Prostate gland (tissue), 2 donors: ENCODE measurements at regions not wholly inside any gene's neighbourhood (a gene's known extent, or its start where the extent isn't known, plus 50 kb on each side); places are given as distances from the start of the nearest gene placed in this dataset.

Experiments used
- DNase-seq: peaks from one replicate; pipeline ENCODE4 v3.0.0-alpha.2; 2019; ENCODE audit warnings: low spot score
- H3K27ac ChIP-seq, 2 donors: fragments of 200-600 bp; sonication (generic); 2 replicates each; pipeline ENCODE4 v1.5.1; 2017 to 2019
- H3K27me3 ChIP-seq: fragments of 200-600 bp; sonication (generic); replicated peaks from 2 replicates; pipeline ENCODE4 v1.5.1; 2019; ENCODE audit not compliant: insufficient read depth
- H3K36me3 ChIP-seq, 2 donors: fragments of 200-600 bp; sonication (generic); 1 replicate in 1 of 2; 2 replicates in 1 of 2; pipeline versions ENCODE4 v1.5.1 to v1.8.1; 2017 to 2019
- H3K4me1 ChIP-seq: fragments of 200-600 bp; sonication (generic); replicated peaks from 2 replicates; pipeline ENCODE4 v1.5.1; 2019
- H3K4me3 ChIP-seq, 2 donors: fragments of 200-600 bp; sonication (generic); 2 replicates each; pipeline ENCODE4 v1.5.1; 2017 to 2019
- H3K9me3 ChIP-seq: fragments of 200-600 bp; sonication (generic); 2 replicates; pipeline ENCODE4 v1.5.1; 2017
- POLR2A ChIP-seq: fragments of 450-650 bp; IDR thresholded peaks from one replicate; pipeline ENCODE4 v1.6.1; 2016; ENCODE audit warnings: antibody characterized with exemption, mild to moderate bottlenecking
- POLR2AphosphoS5 ChIP-seq: sonication (generic); formaldehyde crosslinking; IDR thresholded peaks from one replicate; pipeline ENCODE4 v1.6.1; 2017; ENCODE audit warnings: antibody characterized with exemption
- WGBS: methylation state at CpG from one replicate; pipeline ENCODE4 v1.1.5; 2018; 5-methylcytosine and 5-hydroxymethylcytosine counted together
- intact Hi-C: fragments of 100-400 bp; cut with DNase I; formaldehyde crosslinking; loops from one replicate; pipeline ENCODE4 v1.14.2; 2022
- TF ChIP-seq, protein P1 (sequence below), 4 experiments: fragments of 200-600 bp in 2 of 4; fragments of 450-650 bp in 2 of 4; sonication (generic) in 2 of 4; IDR thresholded peaks; 1 replicate in 3 of 4; 2 replicates in 1 of 4; pipeline ENCODE4 v1.5.1; 2016 to 2019; ENCODE audit warnings: antibody characterized with exemption in 4 of 4, mild to moderate bottlenecking in 2 of 4, moderate library complexity in 2 of 4

- H3K36me3 ChIP-seq: no peaks in the 10 kb centered on the region
- intact Hi-C loops: no loop called here
- no peak overlapping the region for H3K4me3 ChIP-seq
- no peaks in the 10 kb centered on the region for H3K4me1 ChIP-seq
- H3K27me3 ChIP-seq: no peaks in the 10 kb centered on the region
- WGBS: 99% methylated on average over 2 of the region's 2 CpGs
- no peaks in the 10 kb centered on the region for H3K9me3 ChIP-seq
- no peak for TF ChIP-seq POLR2A
- no peak overlapping the region for H3K27ac ChIP-seq
- DNase-seq: no peak
Observed at GRCh38 chr2:83003555-83003954, 1455.5 kb downstream of the SUCLG1 start.

GRCh38 chr2:83002706-83003105, 1456.4 kb downstream of the SUCLG1 start:
- 65% methylated on average over 2 of the region's 2 CpGs for WGBS
- intact Hi-C loops: no loop called here
- H3K4me3 ChIP-seq: no peak overlapping the region
- H3K27ac ChIP-seq: no peak overlapping the region
- no peaks in the 10 kb centered on the region for H3K4me1 ChIP-seq
- H3K36me3 ChIP-seq: no peaks in the 10 kb centered on the region
- TF ChIP-seq POLR2AphosphoS5 (no peak), POLR2A (no peak)
- TF ChIP-seq, protein P1, sequence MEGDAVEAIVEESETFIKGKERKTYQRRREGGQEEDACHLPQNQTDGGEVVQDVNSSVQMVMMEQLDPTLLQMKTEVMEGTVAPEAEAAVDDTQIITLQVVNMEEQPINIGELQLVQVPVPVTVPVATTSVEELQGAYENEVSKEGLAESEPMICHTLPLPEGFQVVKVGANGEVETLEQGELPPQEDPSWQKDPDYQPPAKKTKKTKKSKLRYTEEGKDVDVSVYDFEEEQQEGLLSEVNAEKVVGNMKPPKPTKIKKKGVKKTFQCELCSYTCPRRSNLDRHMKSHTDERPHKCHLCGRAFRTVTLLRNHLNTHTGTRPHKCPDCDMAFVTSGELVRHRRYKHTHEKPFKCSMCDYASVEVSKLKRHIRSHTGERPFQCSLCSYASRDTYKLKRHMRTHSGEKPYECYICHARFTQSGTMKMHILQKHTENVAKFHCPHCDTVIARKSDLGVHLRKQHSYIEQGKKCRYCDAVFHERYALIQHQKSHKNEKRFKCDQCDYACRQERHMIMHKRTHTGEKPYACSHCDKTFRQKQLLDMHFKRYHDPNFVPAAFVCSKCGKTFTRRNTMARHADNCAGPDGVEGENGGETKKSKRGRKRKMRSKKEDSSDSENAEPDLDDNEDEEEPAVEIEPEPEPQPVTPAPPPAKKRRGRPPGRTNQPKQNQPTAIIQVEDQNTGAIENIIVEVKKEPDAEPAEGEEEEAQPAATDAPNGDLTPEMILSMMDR (IDR thresholded peaks at IDR 0.05): no peak
- no peaks in the 10 kb centered on the region for H3K27me3 ChIP-seq
- no peaks in the 10 kb centered on the region for H3K9me3 ChIP-seq
- no peak for DNase-seq

DNA sequence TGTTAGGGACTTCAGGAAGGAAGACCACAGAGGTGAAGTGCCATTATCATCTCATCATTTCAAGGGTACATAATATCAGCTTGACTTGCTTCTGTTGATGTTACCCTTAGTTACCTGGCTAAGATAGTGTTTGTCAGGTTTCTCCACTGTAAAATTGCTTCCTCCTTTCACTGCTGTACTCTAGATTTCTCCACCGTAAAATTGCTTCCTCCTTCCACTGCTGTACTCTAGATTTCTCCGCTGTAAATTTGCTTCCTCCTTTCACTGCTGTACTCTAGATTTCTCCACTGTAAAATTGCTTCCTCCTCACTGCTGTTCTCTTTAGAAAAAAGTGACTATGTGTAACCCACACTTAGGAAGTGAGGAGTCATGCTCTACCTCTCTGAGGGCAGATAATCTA, 1460.3 kb downstream of the SUCLG1 start:
- Histone ChIP-seq H3K27ac (no peak overlapping the region), H3K4me1 (no peaks in the 10 kb centered on the region), H3K36me3 (no peaks in the 10 kb centered on the region), H3K9me3 (no peaks in the 10 kb centered on the region), H3K4me3 (no peak overlapping the region), H3K27me3 (no peaks in the 10 kb centered on the region)
- TF ChIP-seq POLR2A (no peak), POLR2AphosphoS5 (no peak)
- TF ChIP-seq, protein P1 (IDR thresholded peaks at IDR 0.05): no peak
- intact Hi-C loops: no loop called here
- no peak for DNase-seq
- 43% methylated on average over 2 of the region's 2 CpGs for WGBS

DNA sequence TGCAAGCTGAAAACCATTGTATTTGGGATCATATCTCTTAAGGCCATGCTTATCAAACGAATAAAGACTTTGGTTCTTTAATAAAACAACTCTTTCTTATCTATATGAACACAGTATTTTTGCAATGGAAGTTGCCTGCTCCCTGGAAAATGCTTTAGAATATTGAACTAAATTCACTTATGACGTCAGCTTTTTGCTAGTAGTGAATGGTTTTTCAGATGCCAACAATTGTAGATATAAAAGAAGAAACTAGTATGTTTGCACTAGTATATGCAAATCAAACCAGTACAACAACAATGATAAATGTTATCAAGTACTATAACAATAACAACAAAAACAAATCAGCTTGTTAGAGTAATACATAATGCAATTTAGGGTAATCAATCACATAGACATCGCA, 1462.9 kb downstream of the SUCLG1 start:
- TF ChIP-seq POLR2A: no peak
- TF ChIP-seq, protein P1 (IDR thresholded peaks at IDR 0.05): no peak
- TF ChIP-seq POLR2AphosphoS5: no peak
- 88% methylated on average over 3 of the region's 3 CpGs for WGBS
- H3K9me3 ChIP-seq: no peaks in the 10 kb centered on the region
- no peaks in the 10 kb centered on the region for H3K36me3 ChIP-seq
- no peak overlapping the region for H3K4me3 ChIP-seq
- no peaks in the 10 kb centered on the region for H3K4me1 ChIP-seq
- H3K27me3 ChIP-seq: no peaks in the 10 kb centered on the region
- no peak overlapping the region for H3K27ac ChIP-seq
- no peak for DNase-seq
- intact Hi-C loops: no loop called here

- intact Hi-C loops: no loop called here
- H3K36me3 ChIP-seq: no peaks in the 10 kb centered on the region
- 48% methylated on average over 2 of the region's 2 CpGs for WGBS
- no peak overlapping the region for H3K4me3 ChIP-seq
- no peaks in the 10 kb centered on the region for H3K27me3 ChIP-seq
- no peak overlapping the region for H3K27ac ChIP-seq
- no peaks in the 10 kb centered on the region for H3K9me3 ChIP-seq
- no peaks in the 10 kb centered on the region for H3K4me1 ChIP-seq
- TF ChIP-seq, protein P1 (IDR thresholded peaks at IDR 0.05): no peak
- TF ChIP-seq POLR2AphosphoS5 (no peak), POLR2A (no peak)
- no peak for DNase-seq
Observed at GRCh38 chr2:82994151-82994550, 1464.9 kb downstream of the SUCLG1 start.
